ENCODE measurements at regions not wholly inside any gene's neighbourhood (a gene's known extent, or its start where the extent isn't known, plus 50 kb on each side); places are given as distances from the start of the nearest gene placed in this dataset.

- TF ChIP-seq CTCF (IDR thresholded peaks at IDR 0.05), result no peak
- TF ChIP-seq POLR2A (IDR thresholded peaks at IDR 0.05), result no peak
Measured at GRCh38 chr6:143564484-143565017, 53.0 kb upstream of the FUCA2 start.

All from lower leg skin (tissue), 3 donors.